Sigmoid colon (tissue), 6 donors: ENCODE measurements at regions not wholly inside any gene's neighbourhood (a gene's known extent, or its start where the extent isn't known, plus 50 kb on each side); places are given as distances from the start of the nearest gene placed in this dataset.

ENCODE experiments used
- DNase-seq: peaks from one replicate; pipeline ENCODE4 v3.0.0-alpha.2; 2019
- H3K27ac ChIP-seq, 4 donors: fragments of 200-600 bp; sonication (generic); one replicate each; pipeline ENCODE4 v1.5.1; 2016 to 2019; ENCODE audit warnings: mild to moderate bottlenecking in 1 of 4
- H3K27me3 ChIP-seq, 3 donors: fragments of 200-600 bp; sonication (generic); one replicate each; pipeline ENCODE4 v1.5.1; 2019; ENCODE audit warnings: mild to moderate bottlenecking in 1 of 3
- H3K36me3 ChIP-seq, 4 donors: fragments of 200-600 bp; sonication (generic); one replicate each; pipeline ENCODE4 v1.5.1; 2016 to 2019
- H3K4me1 ChIP-seq, 4 donors: fragments of 200-600 bp; sonication (generic); one replicate each; pipeline ENCODE4 v1.5.1; 2017 to 2019
- H3K4me3 ChIP-seq, 4 donors: fragments of 200-600 bp; sonication (generic); one replicate each; pipeline ENCODE4 v1.5.1; 2017 to 2019; ENCODE audit warnings: mild to moderate bottlenecking in 2 of 4, moderate library complexity in 1 of 4
- H3K9me3 ChIP-seq, 4 donors: fragments of 200-600 bp in 3 of 4; sonication (generic) in 3 of 4; one replicate each; pipeline versions ENCODE4 v1.5.1 to v1.6.1; 2013 to 2019
- CTCF ChIP-seq, 4 experiments: fragments of 450-650 bp in 3 of 4; fragments of 200-600 bp in 1 of 4; IDR thresholded peaks; one replicate each; pipeline ENCODE4 v1.5.1; 2016 to 2019; ENCODE audit warnings: antibody characterized with exemption in 4 of 4, mild to moderate bottlenecking in 3 of 4, moderate library complexity in 2 of 4
- EP300 ChIP-seq, 4 donors: sonication (generic); formaldehyde crosslinking; IDR thresholded peaks; one replicate each; pipeline ENCODE4 v1.6.1; 2017; ENCODE audit warnings: antibody characterized with exemption in 4 of 4
- POLR2A ChIP-seq, 2 donors: fragments of 450-650 bp; IDR thresholded peaks; one replicate each; pipeline ENCODE4 v1.6.1; 2016; ENCODE audit warnings: antibody characterized with exemption in 2 of 2, mild to moderate bottlenecking in 2 of 2, moderate library complexity in 2 of 2
- POLR2AphosphoS5 ChIP-seq, 4 donors: sonication (generic); formaldehyde crosslinking; IDR thresholded peaks; one replicate each; pipeline ENCODE4 v1.6.1; 2017; ENCODE audit warnings: antibody characterized with exemption in 4 of 4
- WGBS, 2 donors: extraction: QIAGEN DNeasy Blood & Tissue Kit; methylation state at CpG; one replicate each; pipeline ENCODE4 v1.1.7; 2013; 5-methylcytosine and 5-hydroxymethylcytosine counted together
- intact Hi-C: fragments of 100-400 bp; cut with DNase I; formaldehyde crosslinking; loops from one replicate; pipeline ENCODE4 v1.15.1; 2023
- donor health status: healthy with polysubstance abuse.
- donor health status: healthy.

GRCh38 chr3:110711130-110711832 is 360.3 kb upstream of the NECTIN3 start:
- Histone ChIP-seq H3K27me3 (no peaks in the 10 kb centered on the region), H3K4me1 (no peaks in the 10 kb centered on the region), H3K27ac (no peak overlapping the region), H3K9me3 (no peaks in the 10 kb centered on the region), H3K4me3 (no peak overlapping the region), H3K36me3 (no peaks in the 10 kb centered on the region)
- WGBS, 2 donors = 96 to 98% methylated on average over 1 of the region's 1 CpG
- no peak for DNase-seq
- intact Hi-C loops = no loop called here
- TF ChIP-seq POLR2A (IDR thresholded peaks at IDR 0.05) (no peak), POLR2AphosphoS5 (IDR thresholded peaks at IDR 0.05) (no peak), CTCF (IDR thresholded peaks at IDR 0.05) (no peak), EP300 (IDR thresholded peaks at IDR 0.05) (no peak)

GRCh38 chr3:110711851-110712516 is 359.6 kb upstream of the NECTIN3 start:
- WGBS, 2 donors = 54 to 72% methylated on average over 2 of the region's 2 CpGs
- intact Hi-C loops = no loop called here
- TF ChIP-seq POLR2A (IDR thresholded peaks at IDR 0.05) (no peak), EP300 (IDR thresholded peaks at IDR 0.05) (no peak), POLR2AphosphoS5 (IDR thresholded peaks at IDR 0.05) (no peak), CTCF (IDR thresholded peaks at IDR 0.05) (no peak)
- H3K27me3 ChIP-seq = no peaks in the 10 kb centered on the region
- H3K27ac ChIP-seq = no peak overlapping the region
- no peaks in the 10 kb centered on the region for H3K9me3 ChIP-seq
- no peak overlapping the region for H3K4me3 ChIP-seq
- no peaks in the 10 kb centered on the region for H3K4me1 ChIP-seq
- H3K36me3 ChIP-seq = no peaks in the 10 kb centered on the region
- DNase-seq = no peak

- WGBS, 2 donors = 18 to 58% methylated on average over 2 of the region's 2 CpGs
- H3K27me3 ChIP-seq = no peaks in the 10 kb centered on the region
- H3K4me1 ChIP-seq = no peaks in the 10 kb centered on the region
- no peak for TF ChIP-seq EP300 (IDR thresholded peaks at IDR 0.05)
- no peak for TF ChIP-seq CTCF (IDR thresholded peaks at IDR 0.05)
- no peak for TF ChIP-seq POLR2AphosphoS5 (IDR thresholded peaks at IDR 0.05)
- no peak for TF ChIP-seq POLR2A (IDR thresholded peaks at IDR 0.05)
- no peaks in the 10 kb centered on the region for H3K36me3 ChIP-seq
- H3K27ac ChIP-seq = no peak overlapping the region
- DNase-seq = no peak
- intact Hi-C loops = no loop called here
- no peak overlapping the region for H3K4me3 ChIP-seq
- no peaks in the 10 kb centered on the region for H3K9me3 ChIP-seq
Measured at GRCh38 chr3:110727056-110727455, 344.6 kb upstream of the NECTIN3 start.

GRCh38 chr3:110731148-110731547 is 340.5 kb upstream of the NECTIN3 start:
- Histone ChIP-seq H3K36me3 (no peaks in the 10 kb centered on the region), H3K4me1 (no peaks in the 10 kb centered on the region), H3K9me3 (no peaks in the 10 kb centered on the region), H3K4me3 (no peak overlapping the region), H3K27me3 (no peaks in the 10 kb centered on the region), H3K27ac (no peak overlapping the region)
- intact Hi-C loops = no loop called here
- TF ChIP-seq POLR2AphosphoS5 (IDR thresholded peaks at IDR 0.05) (no peak), EP300 (IDR thresholded peaks at IDR 0.05) (no peak), POLR2A (IDR thresholded peaks at IDR 0.05) (no peak), CTCF (IDR thresholded peaks at IDR 0.05) (no peak)
- no peak for DNase-seq
- WGBS, 2 donors = 60 to 86% methylated on average over 1 of the region's 1 CpG
